T-cell (primary cell): ENCODE measurements at regions not wholly inside any gene's neighbourhood (a gene's known extent, or its start where the extent isn't known, plus 50 kb on each side); places are given as distances from the start of the nearest gene placed in this dataset.

Source experiments
- ATAC-seq, 4 experiments: fragments of 200-7000 bp in 3 of 4; fragments of 150-1000 bp in 1 of 4; cut with Tn5 transposase; replicated peaks in 1 of 4; 1 replicate in 3 of 4; 2 replicates in 1 of 4; pipeline ENCODE4 v1.10.0; 2021; ENCODE audit warnings: moderate library complexity in 3 of 4, mild to moderate bottlenecking in 2 of 4, moderate number of reproducible peaks in 1 of 4
- CTCF ChIA-PET, 2 donors: fragments of 300-600 bp; sonication (Branson Sonifier 250); formaldehyde crosslinking; loops; one replicate each; lab custom pipeline; 2022; ENCODE audit warnings: antibody characterized with exemption in 2 of 2; lab: Charles Lee
- POLR2A ChIA-PET, 2 donors: fragments of 300-600 bp; sonication (Branson Sonifier 250); formaldehyde crosslinking; loops; one replicate each; lab custom pipeline; 2022; ENCODE audit warnings: antibody characterized with exemption in 2 of 2; lab: Charles Lee
- DNase-seq, 35 experiments: peaks; one replicate each; pipeline versions ENCODE4 v3.0.0 to v3.0.0-alpha.2; 2013 to 2023
- H3K27ac ChIP-seq: one replicate; pipeline ENCODE4 v1.5.1; 2013; ENCODE audit warnings: low read length
- H3K27me3 ChIP-seq, 2 experiments: replicated peaks in 1 of 2; 1 replicate in 1 of 2; 2 replicates in 1 of 2; pipeline versions ENCODE4 v1.6.1 to v1.7.0; 2013; ENCODE audit warnings: low read length in 1 of 2, mixed read lengths in 1 of 2; ENCODE audit not compliant: control insufficient read depth in 2 of 2, insufficient read depth in 2 of 2; ENCODE audit errors: extremely low read depth in 1 of 2
- H3K36me3 ChIP-seq, 2 donors: 1 replicate in 1 of 2; 2 replicates in 1 of 2; pipeline versions ENCODE4 v1.6.1 to v1.7.0; 2013; ENCODE audit warnings: low read length in 1 of 2; ENCODE audit not compliant: control insufficient read depth in 2 of 2, insufficient read depth in 1 of 2; ENCODE audit errors: extremely low read depth in 1 of 2
- H3K4me1 ChIP-seq, 2 experiments: 1 replicate in 1 of 2; 2 replicates in 1 of 2; pipeline versions ENCODE4 v1.6.1 to v1.7.0; 2013; ENCODE audit warnings: low read length in 2 of 2, mixed read lengths in 1 of 2; ENCODE audit not compliant: insufficient read depth in 2 of 2, control insufficient read depth in 1 of 2; ENCODE audit errors: extremely low read depth in 1 of 2
- H3K4me3 ChIP-seq, 2 donors: 1 replicate in 1 of 2; 2 replicates in 1 of 2; pipeline versions ENCODE4 v1.5.1 to v1.7.0; 2013; ENCODE audit warnings: mild to moderate bottlenecking in 2 of 2, low read length in 1 of 2, moderate library complexity in 1 of 2; ENCODE audit not compliant: control insufficient read depth in 1 of 2; ENCODE audit errors: extremely low read depth in 1 of 2
- H3K9me3 ChIP-seq: 2 replicates; pipeline ENCODE4 v1.7.0; 2013
- H3K27ac Mint-ChIP-seq, 2 donors: one replicate each; pipeline ENCODE4 v1.8.0; 2020 to 2021; ENCODE audit warnings: mild to moderate bottlenecking in 2 of 2, mixed read lengths in 2 of 2
- H3K27me3 Mint-ChIP-seq, 2 donors: one replicate each; pipeline ENCODE4 v1.8.0; 2021 to 2022; ENCODE audit warnings: mixed read lengths in 2 of 2
- H3K36me3 Mint-ChIP-seq: one replicate; pipeline ENCODE4 v1.8.0; 2021; ENCODE audit warnings: mixed read lengths
- H3K4me1 Mint-ChIP-seq, 3 donors: one replicate each; pipeline ENCODE4 v1.8.0; 2020 to 2022; ENCODE audit warnings: mixed read lengths in 3 of 3, mild to moderate bottlenecking in 1 of 3
- H3K4me3 Mint-ChIP-seq, 3 donors: one replicate each; pipeline ENCODE4 v1.8.0; 2020 to 2022; ENCODE audit warnings: mild to moderate bottlenecking in 3 of 3, mixed read lengths in 3 of 3, moderate library complexity in 3 of 3
- H3K9me3 Mint-ChIP-seq, 3 donors: one replicate each; pipeline ENCODE4 v1.8.0; 2020 to 2022; ENCODE audit warnings: mixed read lengths in 3 of 3
- WGBS: methylation state at CpG from one replicate; pipeline ENCODE4 v1.1.5; 2013; ENCODE audit warnings: missing lambda C conversion rate; ENCODE audit not compliant: insufficient coverage; 5-methylcytosine and 5-hydroxymethylcytosine counted together

DNA sequence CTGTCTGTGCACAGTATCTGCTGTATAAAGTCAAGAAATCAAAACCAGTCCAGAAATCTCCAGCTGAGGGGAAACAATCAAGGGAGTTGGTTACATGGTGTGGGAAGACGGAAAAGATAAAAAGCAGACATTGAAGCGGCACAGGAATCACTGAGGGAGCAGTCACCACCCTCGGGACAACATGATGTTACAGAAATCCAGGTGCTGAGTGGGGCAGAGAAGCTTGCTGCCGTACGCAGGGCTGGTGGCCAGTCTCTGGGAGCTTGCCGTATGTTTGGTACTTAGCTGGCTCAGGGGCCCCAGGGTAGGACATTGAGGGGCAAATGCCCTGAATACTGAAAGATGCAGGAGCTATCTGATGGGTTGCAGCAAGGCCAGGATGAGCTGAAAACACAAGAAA is 237.9 kb downstream of the EDEM1 start:
- no peaks in the 10 kb centered on the region for H3K9me3 ChIP-seq
- Mint-ChIP-seq H3K27me3 (peaks cover 5 to 8% of the 10 kb centered on the region in 2 donors), H3K4me3 (no peak overlapping the region), H3K9me3 (no peaks in the 10 kb centered on the region), H3K36me3 (no peaks in the 10 kb centered on the region), H3K27ac (no peak overlapping the region), H3K4me1 (peaks cover 2 to 13% (median 7%) of the 10 kb centered on the region in 3 donors)
- ATAC-seq, result no peak
- peaks cover 0 to 3% of the 10 kb centered on the region in 2 experiments for H3K4me1 ChIP-seq
- no peak overlapping the region for H3K27ac ChIP-seq
- ChIA-PET POLR2A (no interaction called here), CTCF (interaction anchor here in 1 of 2 donors (0.6 kb wide), 1 partner anchor 68 kb away, joined by 3 read pairs; no protein-coding TSS in a partner anchor)
- no peak for DNase-seq
- H3K27me3 ChIP-seq, result peaks cover 0 to 3% of the 10 kb centered on the region in 2 experiments
- no peak overlapping the region for H3K4me3 ChIP-seq
- 87% methylated on average over 4 of the region's 6 CpGs for WGBS
- no peaks in the 10 kb centered on the region for H3K36me3 ChIP-seq

GRCh38 chr3:5426094-5426883 is 238.8 kb downstream of the EDEM1 start:
- peak in 3 of 4 experiments; percentile 47 to 52 (median 50) for ATAC-seq

DNA sequence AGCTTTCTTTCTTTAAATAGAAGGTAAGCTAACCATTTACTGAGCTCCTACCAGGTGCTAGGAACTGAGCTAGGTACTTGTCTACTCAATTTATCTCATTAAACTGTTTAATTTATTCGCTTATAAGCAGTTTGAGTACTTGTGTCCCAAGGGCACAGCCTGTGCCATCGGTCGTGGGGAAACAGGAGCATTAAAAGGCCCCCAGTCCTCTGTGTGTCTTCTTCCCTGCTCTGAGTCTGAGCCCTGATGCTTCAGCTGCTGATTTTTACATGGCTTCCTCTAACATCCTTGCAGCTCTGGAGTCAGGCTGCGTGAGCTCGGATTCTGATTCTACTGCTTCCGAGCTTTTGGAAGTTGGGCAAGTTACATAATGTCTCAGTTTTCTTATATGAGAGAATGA is 239.5 kb downstream of the EDEM1 start:
- CTCF ChIA-PET, result no interaction called here
- ATAC-seq (no peak), DNase-seq (no peak)
- H3K4me1 ChIP-seq, result peaks cover 0 to 3% of the 10 kb centered on the region in 2 experiments
- peaks cover 0 to 3% of the 10 kb centered on the region in 2 experiments for H3K27me3 ChIP-seq
- Mint-ChIP-seq H3K9me3 (no peaks in the 10 kb centered on the region), H3K4me3 (no peak overlapping the region), H3K27ac (no peak overlapping the region), H3K4me1 (peaks cover 2 to 13% (median 7%) of the 10 kb centered on the region in 3 donors), H3K27me3 (peaks cover 4 to 8% of the 10 kb centered on the region in 2 donors), H3K36me3 (no peaks in the 10 kb centered on the region)
- H3K36me3 ChIP-seq, result no peaks in the 10 kb centered on the region
- no peak overlapping the region for H3K27ac ChIP-seq
- POLR2A ChIA-PET, result no interaction called here
- 71% methylated on average over 2 of the region's 6 CpGs for WGBS
- H3K9me3 ChIP-seq, result no peaks in the 10 kb centered on the region
- no peak overlapping the region for H3K4me3 ChIP-seq

More at GRCh38 chr3:5426094-5426883, 238.8 kb downstream of the EDEM1 start:
- peak in 30 of 35 experiments; percentile 3 to 58 (median 30) for DNase-seq
- no peak overlapping the region for H3K4me3 Mint-ChIP-seq
- POLR2A ChIA-PET, result no interaction called here
- Histone ChIP-seq H3K4me3 (no peak overlapping the region), H3K4me1 (peaks cover 0 to 3% of the 10 kb centered on the region in 2 experiments), H3K36me3 (no peaks in the 10 kb centered on the region), H3K9me3 (no peaks in the 10 kb centered on the region), H3K27me3 (peaks cover 0 to 3% of the 10 kb centered on the region in 2 experiments), H3K27ac (no peak overlapping the region)
- H3K27me3 Mint-ChIP-seq, result peaks cover 5 to 8% of the 10 kb centered on the region in 2 donors
- no peaks in the 10 kb centered on the region for H3K9me3 Mint-ChIP-seq
- H3K36me3 Mint-ChIP-seq, result no peaks in the 10 kb centered on the region
- WGBS, result 60% methylated on average over 12 of the region's 25 CpGs
- H3K27ac Mint-ChIP-seq, result no peak overlapping the region
- peaks cover 2 to 13% (median 7%) of the 10 kb centered on the region in 3 donors for H3K4me1 Mint-ChIP-seq
- CTCF ChIA-PET, result no interaction called here

- Histone ChIP-seq H3K36me3 (no peaks in the 10 kb centered on the region), H3K4me3 (no peak overlapping the region), H3K4me1 (peaks cover 0 to 3% of the 10 kb centered on the region in 2 experiments), H3K9me3 (no peaks in the 10 kb centered on the region), H3K27me3 (peaks cover 0 to 3% of the 10 kb centered on the region in 2 experiments), H3K27ac (no peak overlapping the region)
- peaks cover 2 to 13% (median 7%) of the 10 kb centered on the region in 3 donors for H3K4me1 Mint-ChIP-seq
- H3K27ac Mint-ChIP-seq, result no peak overlapping the region
- ChIA-PET POLR2A (no interaction called here), CTCF (interaction anchor here in 1 of 2 donors (0.6 kb wide), 1 partner anchor 472 kb away, joined by 3 read pairs; no protein-coding TSS in a partner anchor)
- no peaks in the 10 kb centered on the region for H3K36me3 Mint-ChIP-seq
- peaks cover 0 to 8% of the 10 kb centered on the region in 2 donors for H3K27me3 Mint-ChIP-seq
- H3K9me3 Mint-ChIP-seq, result no peaks in the 10 kb centered on the region
- DNase-seq, result no peak
- H3K4me3 Mint-ChIP-seq, result no peak overlapping the region
- 60% methylated on average over 1 of the region's 3 CpGs for WGBS
- no peak for ATAC-seq
Observed at GRCh38 chr3:5427938-5428337, 240.4 kb downstream of the EDEM1 start.

GRCh38 chr3:5428607-5429516 is 241.4 kb downstream of the EDEM1 start:
- peaks cover 2 to 13% (median 7%) of the 10 kb centered on the region in 3 donors for H3K4me1 Mint-ChIP-seq
- WGBS, result 9% methylated on average over 3 of the region's 10 CpGs
- no peak for DNase-seq
- H3K27ac Mint-ChIP-seq, result no peak overlapping the region
- Histone ChIP-seq H3K4me3 (no peak overlapping the region), H3K27me3 (peaks cover 0 to 3% of the 10 kb centered on the region in 2 experiments), H3K9me3 (no peaks in the 10 kb centered on the region), H3K36me3 (no peaks in the 10 kb centered on the region), H3K4me1 (peaks cover 0 to 3% of the 10 kb centered on the region in 2 experiments), H3K27ac (no peak overlapping the region)
- peaks cover 0 to 8% of the 10 kb centered on the region in 2 donors for H3K27me3 Mint-ChIP-seq
- H3K36me3 Mint-ChIP-seq, result no peaks in the 10 kb centered on the region
- CTCF ChIA-PET, result no interaction called here
- no peak overlapping the region for H3K4me3 Mint-ChIP-seq
- no peaks in the 10 kb centered on the region for H3K9me3 Mint-ChIP-seq
- ATAC-seq, result no peak
- POLR2A ChIA-PET, result no interaction called here

DNA sequence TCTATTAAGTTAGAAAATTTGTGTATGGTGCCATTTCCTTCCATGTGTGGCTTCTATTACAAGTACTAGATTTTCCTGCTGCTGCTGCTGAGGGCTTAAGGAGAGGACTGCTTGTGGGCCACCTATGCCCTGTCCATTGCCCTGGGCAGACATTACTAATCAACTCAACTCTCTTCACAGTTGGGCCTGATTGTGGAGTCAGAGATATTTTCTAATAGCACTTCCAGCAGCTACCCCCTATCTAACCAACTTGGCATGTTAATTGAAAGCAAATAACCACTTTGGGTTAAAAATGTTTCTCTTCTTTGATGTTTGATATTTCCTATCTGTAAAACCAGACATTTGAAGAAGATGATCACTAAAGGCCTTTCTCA is 242.0 kb downstream of the EDEM1 start:
- Histone ChIP-seq H3K27me3 (peaks cover 0 to 3% of the 10 kb centered on the region in 2 experiments), H3K36me3 (no peaks in the 10 kb centered on the region), H3K9me3 (no peaks in the 10 kb centered on the region), H3K27ac (no peak overlapping the region), H3K4me1 (peaks cover 0 to 3% of the 10 kb centered on the region in 2 experiments), H3K4me3 (no peak overlapping the region)
- no peaks in the 10 kb centered on the region for H3K9me3 Mint-ChIP-seq
- H3K27ac Mint-ChIP-seq, result no peak overlapping the region
- H3K27me3 Mint-ChIP-seq, result peaks cover 0 to 8% of the 10 kb centered on the region in 2 donors
- CTCF ChIA-PET, result no interaction called here
- H3K4me3 Mint-ChIP-seq, result no peak overlapping the region
- ATAC-seq, result no peak
- no peak for DNase-seq
- peaks cover 2 to 13% (median 7%) of the 10 kb centered on the region in 3 donors for H3K4me1 Mint-ChIP-seq
- no peaks in the 10 kb centered on the region for H3K36me3 Mint-ChIP-seq
- POLR2A ChIA-PET, result no interaction called here
